ENCODE measurements at regions not wholly inside any gene's neighbourhood (a gene's known extent, or its start where the extent isn't known, plus 50 kb on each side); places are given as distances from the start of the nearest gene placed in this dataset.
A peak's percentile ranks its signal among the peaks of the same experiment; 100 is the strongest.
"Not testable (repeated sequence)": the region's sequence is repeated elsewhere in the genome, so short reads cannot be mapped to it uniquely, and the experiment has no call there.

GRCh38 chr7:104956753-104957450 lies 57.1 kb upstream of the KMT2E start:
- H3K4me3 ChIP-seq (ENCODE audit: low read depth, low read length): no peak overlapping the region; the same call in 1 of the 2 replicates
- TF ChIP-seq CTCF (IDR thresholded peaks at IDR 0.05; ENCODE audit: insufficient read depth, low read depth, low read length, missing control alignments): no peak
- peak; percentile 84 for DNase-seq (ENCODE audit: low read depth)

- DNase-seq (ENCODE audit: low read depth): no peak
- no peak for TF ChIP-seq CTCF (IDR thresholded peaks at IDR 0.05; ENCODE audit: insufficient read depth, low read depth, low read length, missing control alignments)
- H3K4me3 ChIP-seq (ENCODE audit: low read depth, low read length): no peak overlapping the region
Measured at GRCh38 chr7:104958371-104958865, 55.6 kb upstream of the KMT2E start.

GRCh38 chr7:104959483-104959882 lies 54.5 kb upstream of the KMT2E start:
- DNase-seq (ENCODE audit: low read depth): not testable (repeated sequence)

GRCh38 chr7:104960741-104961448 lies 53.1 kb upstream of the KMT2E start:
- H3K4me3 ChIP-seq (ENCODE audit: low read depth, low read length): no peak overlapping the region
- TF ChIP-seq CTCF (IDR thresholded peaks at IDR 0.05; ENCODE audit: insufficient read depth, low read depth, low read length, missing control alignments): no peak
- DNase-seq (ENCODE audit: low read depth): peak; percentile 77

More at GRCh38 chr7:104959483-104959882, 54.5 kb upstream of the KMT2E start:
- H3K4me3 ChIP-seq (ENCODE audit: low read depth, low read length): not testable (repeated sequence)

- H3K4me3 ChIP-seq (ENCODE audit: low read depth, low read length): no peak overlapping the region
- no peak for TF ChIP-seq CTCF (IDR thresholded peaks at IDR 0.05; ENCODE audit: insufficient read depth, low read depth, low read length, missing control alignments)
- no peak for DNase-seq (ENCODE audit: low read depth)
Measured at GRCh38 chr7:104961821-104962220, 52.2 kb upstream of the KMT2E start.

- DNase-seq (ENCODE audit: low read depth): peak; percentile 51
- no peak for TF ChIP-seq CTCF (IDR thresholded peaks at IDR 0.05; ENCODE audit: insufficient read depth, low read depth, low read length, missing control alignments)
- H3K4me3 ChIP-seq (ENCODE audit: low read depth, low read length): no peak overlapping the region
Measured at GRCh38 chr7:104962781-104963180, 51.2 kb upstream of the KMT2E start.

GRCh38 chr7:104963378-104963990 lies 50.5 kb upstream of the KMT2E start:
- no peak for TF ChIP-seq CTCF (IDR thresholded peaks at IDR 0.05; ENCODE audit: insufficient read depth, low read depth, low read length, missing control alignments)
- no peak for DNase-seq (ENCODE audit: low read depth)
- H3K4me3 ChIP-seq (ENCODE audit: low read depth, low read length): no peak overlapping the region
